HepG2 (cell line): ENCODE measurements at regions not wholly inside any gene's neighbourhood (a gene's known extent, or its start where the extent isn't known, plus 50 kb on each side); places are given as distances from the start of the nearest gene placed in this dataset.

Experiments
- ATAC-seq: fragments of 200-7000 bp; cut with Tn5 transposase; 3 replicates; pipeline ENCODE4 v1.9.1; 2020; ENCODE audit warnings: mild to moderate bottlenecking, moderate library complexity
- BruUV-seq: library from RNA; stranded (reverse); fragments of 400-500 nt; replicated peaks from 2 replicates; lab custom pipeline; 2021; lab: Mats Ljungman, UMichigan
- CTCF ChIA-PET: fragments of 300-600 bp; formaldehyde crosslinking; extraction: SDS; loops from one replicate; lab custom pipeline; 2021; ENCODE audit warnings: low total read pairs, inconsistent platforms, low intra/inter-chr PET ratio; lab: Yijun Ruan, JAX
- POLR2A ChIA-PET: fragments of 350-600 bp; sonication (Branson Sonifier 250); formaldehyde crosslinking; loops from one replicate; lab custom pipeline; 2020; ENCODE audit warnings: antibody characterized with exemption, inconsistent platforms; lab: Yijun Ruan, JAX
- DNase-seq: peaks from one replicate; pipeline ENCODE4 v3.0.0-alpha.2; 2015; ENCODE audit warnings: low spot score
- FAIRE-seq: peaks from 3 replicates; lab custom pipeline; 2011; peaks lifted over from hg19 to GRCh38; lab: Jason Lieb, UNC
- H2AFZ ChIP-seq: one replicate; pipeline ENCODE4 v1.6.1; 2011; ENCODE audit warnings: low read length, inconsistent platforms
- H3K27ac ChIP-seq: fragments of 300-600 bp; 3 replicates; pipeline ENCODE4 v1.8.0; 2011; ENCODE audit warnings: mixed run types, mild to moderate bottlenecking, mixed read lengths, low read length, inconsistent platforms; ENCODE audit not compliant: insufficient read depth; ENCODE audit errors: extremely low read length
- H3K27me3 ChIP-seq, 2 experiments: fragments of 200-600 bp in 1 of 2; 2 replicates in 1 of 2; 3 replicates in 1 of 2; pipeline versions ENCODE4 v1.6.0 to v1.8.0; 2011; ENCODE audit warnings: low read length in 2 of 2, mild to moderate bottlenecking in 2 of 2, moderate library complexity in 2 of 2, inconsistent platforms in 1 of 2; ENCODE audit not compliant: insufficient read depth in 2 of 2, control insufficient read depth in 1 of 2
- H3K36me3 ChIP-seq, 2 experiments: fragments of 200-600 bp in 1 of 2; replicated peaks in 1 of 2; 2 replicates in 1 of 2; 3 replicates in 1 of 2; pipeline versions ENCODE4 v1.5.1 to v1.8.0; 2011; ENCODE audit warnings: low read length in 2 of 2, inconsistent platforms in 1 of 2; ENCODE audit not compliant: insufficient read depth in 2 of 2, control insufficient read depth in 1 of 2
- H3K4me1 ChIP-seq: 2 replicates; pipeline ENCODE4 v1.5.1; 2012; ENCODE audit warnings: low read length, inconsistent platforms; ENCODE audit not compliant: insufficient read depth
- H3K4me2 ChIP-seq: 2 replicates; pipeline ENCODE4 v1.6.0; 2011; ENCODE audit warnings: low read depth, low read length, inconsistent platforms
- H3K4me3 ChIP-seq, 3 experiments: fragments of 200-600 bp in 1 of 3; sonication (generic), shearing (Covaris generic) in 1 of 3; replicated peaks in 1 of 3; 2 replicates each; pipeline ENCODE4 v1.5.1; 2011 to 2016; ENCODE audit warnings: low read length in 3 of 3, inconsistent platforms in 2 of 3, low read depth in 2 of 3, mild to moderate bottlenecking in 2 of 3, control low read depth in 1 of 3, mixed read lengths in 1 of 3; ENCODE audit not compliant: insufficient read depth in 1 of 3
- H3K79me2 ChIP-seq: one replicate; pipeline ENCODE4 v1.6.1; 2011; ENCODE audit warnings: low read length, inconsistent platforms; ENCODE audit not compliant: insufficient read depth
- H3K9ac ChIP-seq: 2 replicates; pipeline ENCODE4 v1.6.0; 2011; ENCODE audit warnings: mild to moderate bottlenecking, low read depth, low read length, inconsistent platforms; ENCODE audit not compliant: insufficient read depth
- H3K9me3 ChIP-seq: 2 replicates; pipeline ENCODE4 v1.5.1; 2012; ENCODE audit warnings: mild to moderate bottlenecking, low read length
- H4K20me1 ChIP-seq: 2 replicates; pipeline ENCODE4 v1.6.0; 2011; ENCODE audit warnings: inconsistent platforms, mild to moderate bottlenecking, low read length, moderate library complexity; ENCODE audit not compliant: insufficient read depth
- ARHGAP35 ChIP-seq: sonication (generic); formaldehyde crosslinking; IDR thresholded peaks from 2 replicates; pipeline ENCODE4 v1.9.0; 2022; ENCODE audit warnings: mild to moderate bottlenecking, inconsistent platforms, moderate library complexity, missing genetic modification reagents, borderline replicate concordance
- HMG20A ChIP-seq: IDR thresholded peaks from 2 replicates; pipeline ENCODE4 v1.6.1; 2016; ENCODE audit warnings: borderline replicate concordance
- KLF16 ChIP-seq, 2 experiments: sonication (generic) in 1 of 2; formaldehyde crosslinking in 1 of 2; IDR thresholded peaks; 2 replicates each; pipeline versions ENCODE4 v1.6.1 to v1.8.0; 2016 to 2023; ENCODE audit warnings: missing genetic modification reagents in 2 of 2, missing compliant biosample characterization in 1 of 2
- NFATC3 ChIP-seq: sonication (generic); formaldehyde crosslinking; IDR thresholded peaks from 2 replicates; pipeline ENCODE4 v1.5.1; 2020; ENCODE audit warnings: mild to moderate bottlenecking, missing genetic modification reagents
- RBM22 ChIP-seq: fragments of 200-400 bp; formaldehyde crosslinking; optimal IDR thresholded peaks from 2 replicates; pipeline ENCODE3; 2017; ENCODE audit warnings: mild to moderate bottlenecking, low read length, moderate library complexity
- ZNF251 ChIP-seq: sonication (generic); formaldehyde crosslinking; IDR thresholded peaks from 2 replicates; pipeline ENCODE4 v1.9.0; 2021; ENCODE audit warnings: mild to moderate bottlenecking, missing genetic modification reagents
- ZNF264 ChIP-seq: sonication (generic); formaldehyde crosslinking; IDR thresholded peaks from 2 replicates; pipeline ENCODE4 v1.4.0; 2020; ENCODE audit warnings: missing genetic modification reagents
- WGBS: methylation state at CpG from one replicate; pipeline ENCODE4 v1.1.6; 2017; ENCODE audit warnings: low lambda C conversion rate; 5-methylcytosine and 5-hydroxymethylcytosine counted together
- in situ Hi-C: cut with HindIII; loops from 2 replicates; pipeline ENCODE4 v1.10.0; 2017; ENCODE audit warnings: low pct_unique_long_range_greater_than_20kb; ENCODE audit not compliant: extremely low pct_ligation_motif_present
- intact Hi-C: fragments of 100-400 bp; cut with micrococcal nuclease; formaldehyde crosslinking; loops from one replicate; pipeline ENCODE4 v1.10.0; 2022; ENCODE audit not compliant: unreplicated experiment
- TF ChIP-seq, protein P1 (sequence below): sonication (generic); formaldehyde crosslinking; IDR thresholded peaks from 2 replicates; pipeline ENCODE4 v1.4.0; 2020; ENCODE audit warnings: missing genetic modification reagents
- TF ChIP-seq, protein P2 (sequence below): sonication (generic); formaldehyde crosslinking; conservative IDR thresholded peaks from 2 replicates; pipeline ENCODE4 v1.8.1; 2023; ENCODE audit warnings: missing genetic modification reagents
- TF ChIP-seq, protein P3 (sequence below): sonication (generic); formaldehyde crosslinking; IDR thresholded peaks from 2 replicates; pipeline ENCODE4 v1.4.0; 2020; ENCODE audit warnings: missing genetic modification reagents

DNA sequence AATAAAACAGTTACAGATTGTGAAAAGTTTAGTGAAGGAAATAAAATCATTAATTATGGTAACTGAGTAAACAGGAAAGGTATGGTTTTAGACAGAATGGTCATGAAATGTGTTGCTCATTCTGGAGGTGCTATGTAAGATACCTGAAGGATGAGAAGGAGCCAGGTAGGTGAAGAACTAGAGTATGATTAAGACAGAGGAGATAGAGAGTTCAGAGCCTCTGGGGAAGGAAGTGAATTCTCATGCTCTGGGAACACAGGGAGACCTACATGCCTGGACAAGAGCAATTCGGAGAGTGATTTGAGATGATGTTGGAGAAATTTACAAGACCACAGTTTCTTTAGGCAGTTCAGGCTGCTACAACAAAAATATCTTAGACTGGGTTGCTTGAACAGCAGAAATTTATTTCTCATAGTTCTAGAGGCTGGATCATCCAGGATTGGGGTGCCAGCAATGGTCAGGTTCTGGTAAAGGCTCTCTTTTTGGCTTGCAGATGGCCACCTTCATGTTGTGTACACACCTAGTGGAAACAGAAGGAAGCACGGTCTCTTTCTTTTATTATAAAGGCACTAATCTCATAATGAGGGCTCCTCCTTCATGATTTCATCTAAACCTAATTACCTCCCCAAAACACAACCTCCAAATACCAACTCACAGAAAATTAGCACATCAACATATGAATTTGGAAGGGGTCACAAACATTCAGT lies 1416.1 kb downstream of the PCDH7 start:
- DNase-seq (no peak), FAIRE-seq (no peak), ATAC-seq (no peak)
- WGBS: 0% methylated on average over 2 of the region's 2 CpGs
- ChIA-PET POLR2A (no interaction called here), CTCF (no interaction called here)
- Histone ChIP-seq H2AFZ (no peak overlapping the region), H3K9ac (no peak overlapping the region), H3K4me1 (no peaks in the 10 kb centered on the region), H4K20me1 (no peaks in the 10 kb centered on the region), H3K36me3 (no peaks in the 10 kb centered on the region), H3K4me2 (no peak overlapping the region), H3K27me3 (no peaks in the 10 kb centered on the region), H3K27ac (no peak overlapping the region), H3K79me2 (no peaks in the 10 kb centered on the region), H3K9me3 (no peaks in the 10 kb centered on the region), H3K4me3 (no peak overlapping the region)
- intact Hi-C loops: no loop called here
- TF ChIP-seq, protein P1, sequence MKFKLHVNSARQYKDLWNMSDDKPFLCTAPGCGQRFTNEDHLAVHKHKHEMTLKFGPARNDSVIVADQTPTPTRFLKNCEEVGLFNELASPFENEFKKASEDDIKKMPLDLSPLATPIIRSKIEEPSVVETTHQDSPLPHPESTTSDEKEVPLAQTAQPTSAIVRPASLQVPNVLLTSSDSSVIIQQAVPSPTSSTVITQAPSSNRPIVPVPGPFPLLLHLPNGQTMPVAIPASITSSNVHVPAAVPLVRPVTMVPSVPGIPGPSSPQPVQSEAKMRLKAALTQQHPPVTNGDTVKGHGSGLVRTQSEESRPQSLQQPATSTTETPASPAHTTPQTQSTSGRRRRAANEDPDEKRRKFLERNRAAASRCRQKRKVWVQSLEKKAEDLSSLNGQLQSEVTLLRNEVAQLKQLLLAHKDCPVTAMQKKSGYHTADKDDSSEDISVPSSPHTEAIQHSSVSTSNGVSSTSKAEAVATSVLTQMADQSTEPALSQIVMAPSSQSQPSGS (CRISPR knock-in tag): no peak
- TF ChIP-seq HMG20A (CRISPR knock-in tag): no peak
- TF ChIP-seq ZNF251 (CRISPR knock-in tag): no peak
- TF ChIP-seq RBM22: no peak
- TF ChIP-seq NFATC3 (CRISPR knock-in tag): no peak
- TF ChIP-seq KLF16 (CRISPR knock-in tag; IDR thresholded peaks at IDR 0.05): no peak
- TF ChIP-seq ZNF264 (CRISPR knock-in tag): no peak
- TF ChIP-seq ARHGAP35 (CRISPR knock-in tag): no peak
- TF ChIP-seq, protein P2, sequence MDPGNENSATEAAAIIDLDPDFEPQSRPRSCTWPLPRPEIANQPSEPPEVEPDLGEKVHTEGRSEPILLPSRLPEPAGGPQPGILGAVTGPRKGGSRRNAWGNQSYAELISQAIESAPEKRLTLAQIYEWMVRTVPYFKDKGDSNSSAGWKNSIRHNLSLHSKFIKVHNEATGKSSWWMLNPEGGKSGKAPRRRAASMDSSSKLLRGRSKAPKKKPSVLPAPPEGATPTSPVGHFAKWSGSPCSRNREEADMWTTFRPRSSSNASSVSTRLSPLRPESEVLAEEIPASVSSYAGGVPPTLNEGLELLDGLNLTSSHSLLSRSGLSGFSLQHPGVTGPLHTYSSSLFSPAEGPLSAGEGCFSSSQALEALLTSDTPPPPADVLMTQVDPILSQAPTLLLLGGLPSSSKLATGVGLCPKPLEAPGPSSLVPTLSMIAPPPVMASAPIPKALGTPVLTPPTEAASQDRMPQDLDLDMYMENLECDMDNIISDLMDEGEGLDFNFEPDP: no peak
- TF ChIP-seq, protein P3, sequence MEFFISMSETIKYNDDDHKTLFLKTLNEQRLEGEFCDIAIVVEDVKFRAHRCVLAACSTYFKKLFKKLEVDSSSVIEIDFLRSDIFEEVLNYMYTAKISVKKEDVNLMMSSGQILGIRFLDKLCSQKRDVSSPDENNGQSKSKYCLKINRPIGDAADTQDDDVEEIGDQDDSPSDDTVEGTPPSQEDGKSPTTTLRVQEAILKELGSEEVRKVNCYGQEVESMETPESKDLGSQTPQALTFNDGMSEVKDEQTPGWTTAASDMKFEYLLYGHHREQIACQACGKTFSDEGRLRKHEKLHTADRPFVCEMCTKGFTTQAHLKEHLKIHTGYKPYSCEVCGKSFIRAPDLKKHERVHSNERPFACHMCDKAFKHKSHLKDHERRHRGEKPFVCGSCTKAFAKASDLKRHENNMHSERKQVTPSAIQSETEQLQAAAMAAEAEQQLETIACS (CRISPR knock-in tag): no peak
- BruUV-seq: no TSS peak
- in situ Hi-C loops: no loop called here
